H9 (cell line): ENCODE measurements at regions not wholly inside any gene's neighbourhood (a gene's known extent, or its start where the extent isn't known, plus 50 kb on each side); places are given as distances from the start of the nearest gene placed in this dataset.

ENCODE experiments used
- DNase-seq: peaks from one replicate; pipeline ENCODE4 v3.0.0-alpha.2; 2017
- H2AFZ ChIP-seq: one replicate; pipeline ENCODE4 v1.6.1; 2013; ENCODE audit warnings: mild to moderate bottlenecking, low read length, control low read depth, moderate library complexity
- H2AK5ac ChIP-seq: 2 replicates; pipeline ENCODE4 v1.6.1; 2013; ENCODE audit warnings: low read length, control low read depth, mixed read lengths; ENCODE audit not compliant: insufficient read length
- H2BK120ac ChIP-seq: one replicate; pipeline ENCODE4 v1.6.1; 2013; ENCODE audit warnings: low read depth, mild to moderate bottlenecking, low read length, control low read depth, inconsistent platforms; ENCODE audit not compliant: poor library complexity, severe bottlenecking
- H2BK12ac ChIP-seq: 2 replicates; pipeline ENCODE4 v1.6.1; 2013; ENCODE audit warnings: low read length, control low read depth, mixed read lengths, low read depth; ENCODE audit not compliant: insufficient read length
- H2BK15ac ChIP-seq: 2 replicates; pipeline ENCODE4 v1.6.1; 2013; ENCODE audit warnings: low read depth, low read length, control low read depth
- H2BK20ac ChIP-seq: one replicate; pipeline ENCODE4 v1.6.1; 2013; ENCODE audit warnings: low read depth, mild to moderate bottlenecking, low read length, control low read depth, inconsistent platforms; ENCODE audit not compliant: poor library complexity, severe bottlenecking
- H2BK5ac ChIP-seq: 2 replicates; pipeline ENCODE4 v1.6.1; 2013; ENCODE audit warnings: low read length, control low read depth, mixed read lengths; ENCODE audit not compliant: insufficient read length
- H3K14ac ChIP-seq: 2 replicates; pipeline ENCODE4 v1.6.1; 2013; ENCODE audit warnings: low read length, control low read depth; ENCODE audit not compliant: insufficient read depth
- H3K18ac ChIP-seq: 2 replicates; pipeline ENCODE4 v1.6.1; 2013; ENCODE audit warnings: low read depth, mild to moderate bottlenecking, mixed read lengths, low read length, control low read depth; ENCODE audit not compliant: insufficient read length
- H3K23ac ChIP-seq: 2 replicates; pipeline ENCODE4 v1.6.1; 2013; ENCODE audit warnings: low read length, control low read depth, mixed read lengths, low read depth; ENCODE audit not compliant: insufficient read length
- H3K23me2 ChIP-seq: 2 replicates; pipeline ENCODE4 v1.6.1; 2013; ENCODE audit warnings: low read depth, mild to moderate bottlenecking, mixed read lengths, low read length, control low read depth; ENCODE audit not compliant: insufficient read length, poor library complexity, severe bottlenecking
- H3K27ac ChIP-seq: 2 replicates; pipeline ENCODE4 v1.5.1; 2013; ENCODE audit warnings: low read length, control low read depth, mixed read lengths, low read depth; ENCODE audit not compliant: insufficient read length
- H3K27me3 ChIP-seq: 2 replicates; pipeline ENCODE4 v1.6.1; 2013; ENCODE audit warnings: low read length, control low read depth, inconsistent platforms; ENCODE audit not compliant: insufficient read depth
- H3K4ac ChIP-seq: 2 replicates; pipeline ENCODE4 v1.6.1; 2013; ENCODE audit warnings: low read depth, mild to moderate bottlenecking, control low read depth, inconsistent platforms, low read length, moderate library complexity
- H3K4me1 ChIP-seq: 2 replicates; pipeline ENCODE4 v1.6.1; 2013; ENCODE audit warnings: low read length, control low read depth, inconsistent platforms; ENCODE audit not compliant: insufficient read depth
- H3K4me2 ChIP-seq: 2 replicates; pipeline ENCODE4 v1.6.1; 2013; ENCODE audit warnings: low read length, control low read depth, mixed read lengths; ENCODE audit not compliant: insufficient read length, insufficient read depth
- H3K56ac ChIP-seq: 2 replicates; pipeline ENCODE4 v1.6.1; 2013; ENCODE audit warnings: low read depth, mild to moderate bottlenecking, mixed read lengths, low read length, control low read depth; ENCODE audit not compliant: insufficient read length
- H3K79me1 ChIP-seq: 2 replicates; pipeline ENCODE4 v1.6.1; 2013; ENCODE audit warnings: low read depth, mild to moderate bottlenecking, moderate library complexity, low read length, control low read depth, inconsistent platforms; ENCODE audit not compliant: insufficient read depth, poor library complexity, severe bottlenecking
- H3K79me2 ChIP-seq: 2 replicates; pipeline ENCODE4 v1.6.1; 2013; ENCODE audit warnings: low read length, control low read depth, inconsistent platforms; ENCODE audit not compliant: insufficient read depth
- H3K9ac ChIP-seq: 2 replicates; pipeline ENCODE4 v1.6.1; 2013; ENCODE audit warnings: low read length, control low read depth, mixed read lengths; ENCODE audit not compliant: insufficient read length; ENCODE audit errors: extremely low read depth
- H3K9me3 ChIP-seq: one replicate; pipeline ENCODE4 v1.6.1; 2013; ENCODE audit warnings: low read depth, low read length, inconsistent platforms; ENCODE audit not compliant: control insufficient read depth
- H3T11ph ChIP-seq: one replicate; pipeline ENCODE4 v1.6.1; 2013; ENCODE audit warnings: mild to moderate bottlenecking, low read length, control low read depth, inconsistent platforms
- H4K20me1 ChIP-seq: one replicate; pipeline ENCODE4 v1.6.1; 2013; ENCODE audit not compliant: control insufficient read depth, insufficient read length, insufficient read depth
- H4K5ac ChIP-seq: 2 replicates; pipeline ENCODE4 v1.6.1; 2013; ENCODE audit warnings: low read depth, mild to moderate bottlenecking, mixed read lengths, low read length, control low read depth; ENCODE audit not compliant: insufficient read length
- H4K8ac ChIP-seq: replicated peaks from 2 replicates; pipeline ENCODE4 v1.6.1; 2013; ENCODE audit warnings: low read length, control low read depth, mixed read lengths, low read depth; ENCODE audit not compliant: insufficient read length
- H4K91ac ChIP-seq: 2 replicates; pipeline ENCODE4 v1.6.1; 2013; ENCODE audit warnings: low read depth, mild to moderate bottlenecking, moderate library complexity, mixed read lengths, low read length, control low read depth; ENCODE audit not compliant: insufficient read length
- H3K27ac Mint-ChIP-seq, 3 experiments: 2 replicates in 2 of 3; 3 replicates in 1 of 3; pipeline ENCODE4 v1.8.0; 2020 to 2021; ENCODE audit warnings: mixed read lengths in 3 of 3, mild to moderate bottlenecking in 1 of 3, moderate library complexity in 1 of 3
- H3K27me3 Mint-ChIP-seq: 2 replicates; pipeline ENCODE4 v1.8.0; 2021; ENCODE audit warnings: low read depth, mild to moderate bottlenecking, moderate library complexity, mixed read lengths
- H3K36me3 Mint-ChIP-seq, 3 experiments: 2 replicates in 2 of 3; 3 replicates in 1 of 3; pipeline ENCODE4 v1.8.0; 2020 to 2021; ENCODE audit warnings: low read depth in 3 of 3, mixed read lengths in 3 of 3; ENCODE audit not compliant: insufficient read depth in 1 of 3
- H3K4me1 Mint-ChIP-seq, 2 experiments: 2 replicates each; pipeline ENCODE4 v1.8.0; 2020; ENCODE audit warnings: mixed read lengths in 2 of 2
- H3K4me3 Mint-ChIP-seq, 2 experiments: 2 replicates in 1 of 2; 3 replicates in 1 of 2; pipeline ENCODE4 v1.8.0; 2020 to 2021; ENCODE audit warnings: mild to moderate bottlenecking in 2 of 2, mixed read lengths in 2 of 2, moderate library complexity in 1 of 2
- H3K9me3 Mint-ChIP-seq, 2 experiments: 2 replicates in 1 of 2; 3 replicates in 1 of 2; pipeline ENCODE4 v1.8.0; 2020; ENCODE audit warnings: mild to moderate bottlenecking in 2 of 2, mixed read lengths in 2 of 2, moderate library complexity in 1 of 2
- WGBS: extraction: QIAGEN DNeasy Blood & Tissue Kit; methylation state at CpG from one replicate; pipeline ENCODE4 v1.1.7; 2013; ENCODE audit warnings: missing lambda C conversion rate, low lambda C conversion rate, mixed read lengths; ENCODE audit not compliant: insufficient read length; ENCODE audit errors: extremely low coverage; 5-methylcytosine and 5-hydroxymethylcytosine counted together
- TF ChIP-seq, protein P1 (sequence below): fragments of 200-600 bp; sonication (generic); conservative IDR thresholded peaks from 3 replicates; pipeline ENCODE4 v1.8.0; 2021; ENCODE audit warnings: antibody characterized with exemption, mild to moderate bottlenecking

GRCh38 chr5:44914221-44914620 is 105.5 kb downstream of the MRPS30 start:
- Histone ChIP-seq H4K20me1 (no peaks in the 10 kb centered on the region), H3K23ac (no peak overlapping the region), H4K91ac (no peak overlapping the region), H4K5ac (no peak overlapping the region), H2BK12ac (no peak overlapping the region), H3K27me3 (no peaks in the 10 kb centered on the region), H3K14ac (no peak overlapping the region; the same call in 1 of the 2 replicates), H2BK5ac (no peak overlapping the region), H3K4ac (no peak overlapping the region), H3K27ac (no peak overlapping the region), H3K9me3 (no peaks in the 10 kb centered on the region), H3K4me1 (no peaks in the 10 kb centered on the region), H3K18ac (no peak overlapping the region), H2AK5ac (no peak overlapping the region), H4K8ac (no peak overlapping the region), H2AFZ (no peak overlapping the region), H3K56ac (no peak overlapping the region), H2BK15ac (no peak overlapping the region), H3K9ac (no peak overlapping the region), H3K4me2 (no peak overlapping the region), H2BK120ac (no peak overlapping the region), H2BK20ac (no peak overlapping the region), H3K23me2 (no peaks in the 10 kb centered on the region), H3K79me1 (no peaks in the 10 kb centered on the region), H3T11ph (no peak overlapping the region), H3K79me2 (no peaks in the 10 kb centered on the region)
- peaks cover 0 to 1% of the 10 kb centered on the region in 2 experiments; a peak in 3 of 5 replicates for H3K9me3 Mint-ChIP-seq
- no peak for DNase-seq
- no peaks in the 10 kb centered on the region for H3K27me3 Mint-ChIP-seq
- H3K4me3 Mint-ChIP-seq, result no peak overlapping the region
- TF ChIP-seq, protein P1, sequence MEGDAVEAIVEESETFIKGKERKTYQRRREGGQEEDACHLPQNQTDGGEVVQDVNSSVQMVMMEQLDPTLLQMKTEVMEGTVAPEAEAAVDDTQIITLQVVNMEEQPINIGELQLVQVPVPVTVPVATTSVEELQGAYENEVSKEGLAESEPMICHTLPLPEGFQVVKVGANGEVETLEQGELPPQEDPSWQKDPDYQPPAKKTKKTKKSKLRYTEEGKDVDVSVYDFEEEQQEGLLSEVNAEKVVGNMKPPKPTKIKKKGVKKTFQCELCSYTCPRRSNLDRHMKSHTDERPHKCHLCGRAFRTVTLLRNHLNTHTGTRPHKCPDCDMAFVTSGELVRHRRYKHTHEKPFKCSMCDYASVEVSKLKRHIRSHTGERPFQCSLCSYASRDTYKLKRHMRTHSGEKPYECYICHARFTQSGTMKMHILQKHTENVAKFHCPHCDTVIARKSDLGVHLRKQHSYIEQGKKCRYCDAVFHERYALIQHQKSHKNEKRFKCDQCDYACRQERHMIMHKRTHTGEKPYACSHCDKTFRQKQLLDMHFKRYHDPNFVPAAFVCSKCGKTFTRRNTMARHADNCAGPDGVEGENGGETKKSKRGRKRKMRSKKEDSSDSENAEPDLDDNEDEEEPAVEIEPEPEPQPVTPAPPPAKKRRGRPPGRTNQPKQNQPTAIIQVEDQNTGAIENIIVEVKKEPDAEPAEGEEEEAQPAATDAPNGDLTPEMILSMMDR, result no peak
- H3K36me3 Mint-ChIP-seq, result 0 out of 7 replicates have a peak, but pooled peaks cover 0 to 4% (median 0%) of the 10 kb centered on the region in 3 experiments
- WGBS, result no CpG with 5 or more reads among the region's 2 CpGs
- no peak overlapping the region for H3K27ac Mint-ChIP-seq
- peaks cover 26 to 28% of the 10 kb centered on the region in 2 experiments for H3K4me1 Mint-ChIP-seq
